ENCODE measurements at regions not wholly inside any gene's neighbourhood (a gene's known extent, or its start where the extent isn't known, plus 50 kb on each side); places are given as distances from the start of the nearest gene placed in this dataset.

GRCh38 chr2:199596549-199596948 is 138.8 kb upstream of the SATB2 start:
- Histone ChIP-seq H3K27ac (no peak overlapping the region), H3K36me3 (no peaks in the 10 kb centered on the region), H3K9me3 (no peaks in the 10 kb centered on the region), H3K27me3 (no peaks in the 10 kb centered on the region), H3K4me3 (no peak overlapping the region), H3K4me1 (no peaks in the 10 kb centered on the region)
- DNase-seq (no peak), ATAC-seq (peak; percentile 83 to 84 (median 84))
- TF ChIP-seq, protein P1, sequence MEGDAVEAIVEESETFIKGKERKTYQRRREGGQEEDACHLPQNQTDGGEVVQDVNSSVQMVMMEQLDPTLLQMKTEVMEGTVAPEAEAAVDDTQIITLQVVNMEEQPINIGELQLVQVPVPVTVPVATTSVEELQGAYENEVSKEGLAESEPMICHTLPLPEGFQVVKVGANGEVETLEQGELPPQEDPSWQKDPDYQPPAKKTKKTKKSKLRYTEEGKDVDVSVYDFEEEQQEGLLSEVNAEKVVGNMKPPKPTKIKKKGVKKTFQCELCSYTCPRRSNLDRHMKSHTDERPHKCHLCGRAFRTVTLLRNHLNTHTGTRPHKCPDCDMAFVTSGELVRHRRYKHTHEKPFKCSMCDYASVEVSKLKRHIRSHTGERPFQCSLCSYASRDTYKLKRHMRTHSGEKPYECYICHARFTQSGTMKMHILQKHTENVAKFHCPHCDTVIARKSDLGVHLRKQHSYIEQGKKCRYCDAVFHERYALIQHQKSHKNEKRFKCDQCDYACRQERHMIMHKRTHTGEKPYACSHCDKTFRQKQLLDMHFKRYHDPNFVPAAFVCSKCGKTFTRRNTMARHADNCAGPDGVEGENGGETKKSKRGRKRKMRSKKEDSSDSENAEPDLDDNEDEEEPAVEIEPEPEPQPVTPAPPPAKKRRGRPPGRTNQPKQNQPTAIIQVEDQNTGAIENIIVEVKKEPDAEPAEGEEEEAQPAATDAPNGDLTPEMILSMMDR (IDR thresholded peaks at IDR 0.05): peak; percentile 45 to 77 (median 69)
- no peak for TF ChIP-seq POLR2A (IDR thresholded peaks at IDR 0.05)
- intact Hi-C loops (cut with DNase I): loop anchor here in 1 of 2 donors (10.0 kb wide), 1 partner anchor 122 kb away; no protein-coding TSS in a partner anchor
- 74% methylated on average over 1 of the region's 1 CpG for WGBS (ENCODE audit: insufficient coverage, low coverage, low lambda C conversion rate, missing lambda C conversion rate)

DNA sequence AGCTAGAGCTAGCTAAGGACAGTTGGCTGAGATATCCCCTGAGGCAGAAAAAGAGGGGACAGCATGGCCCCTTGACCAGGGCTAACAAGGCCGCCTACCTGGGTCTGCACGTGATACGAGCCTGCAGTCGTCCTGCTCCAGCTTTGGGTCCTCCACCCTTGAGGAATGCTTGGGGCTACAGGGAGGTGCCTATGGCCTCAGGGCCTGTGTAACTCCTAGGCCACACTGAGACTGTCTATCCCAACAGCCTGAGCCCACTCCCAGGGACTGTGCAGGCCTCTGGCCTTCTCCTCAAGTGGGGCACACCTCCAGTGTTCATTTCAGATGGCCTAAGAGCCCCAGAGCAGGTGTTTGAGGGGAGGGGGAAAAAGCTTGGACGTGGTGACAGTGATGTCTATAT is 136.7 kb upstream of the SATB2 start:
- no CpG with 5 or more reads among the region's 5 CpGs for WGBS (ENCODE audit: insufficient coverage, low coverage, low lambda C conversion rate, missing lambda C conversion rate)
- H3K36me3 ChIP-seq: no peaks in the 10 kb centered on the region
- no peak overlapping the region for H3K4me3 ChIP-seq
- no peaks in the 10 kb centered on the region for H3K9me3 ChIP-seq
- no peak overlapping the region for H3K27ac ChIP-seq
- ATAC-seq: peak in 2 of 4 donors; percentile 9 to 31
- H3K27me3 ChIP-seq: no peaks in the 10 kb centered on the region
- TF ChIP-seq POLR2A (IDR thresholded peaks at IDR 0.05): no peak
- TF ChIP-seq, protein P1 (IDR thresholded peaks at IDR 0.05): no peak
- H3K4me1 ChIP-seq: no peaks in the 10 kb centered on the region
- no peak for DNase-seq
- intact Hi-C loops (cut with DNase I): loop anchor here in 1 of 2 donors (10.0 kb wide), 1 partner anchor 120 kb away; no protein-coding TSS in a partner anchor

- DNase-seq: no peak
- no peak for ATAC-seq
Measured at GRCh38 chr2:199591826-199592225, 134.1 kb upstream of the SATB2 start.

GRCh38 chr2:199590321-199591203 is 132.8 kb upstream of the SATB2 start:
- ATAC-seq (no peak), DNase-seq (no peak)
- no peaks in the 10 kb centered on the region for H3K9me3 ChIP-seq
- no peaks in the 10 kb centered on the region for H3K36me3 ChIP-seq
- no peak for TF ChIP-seq POLR2A (IDR thresholded peaks at IDR 0.05)
- H3K4me3 ChIP-seq: no peak overlapping the region
- WGBS (ENCODE audit: insufficient coverage, low coverage, low lambda C conversion rate, missing lambda C conversion rate): 36% methylated on average over 5 of the region's 5 CpGs
- no peaks in the 10 kb centered on the region for H3K4me1 ChIP-seq
- intact Hi-C loops (cut with DNase I): loop anchor here in 1 of 2 donors (10.0 kb wide), 1 partner anchor 116 kb away; no protein-coding TSS in a partner anchor
- H3K27ac ChIP-seq: no peak overlapping the region
- H3K27me3 ChIP-seq: no peaks in the 10 kb centered on the region

More at GRCh38 chr2:199591826-199592225, 134.1 kb upstream of the SATB2 start:
- Histone ChIP-seq H3K4me3 (no peak overlapping the region), H3K27me3 (no peaks in the 10 kb centered on the region), H3K9me3 (no peaks in the 10 kb centered on the region), H3K36me3 (no peaks in the 10 kb centered on the region), H3K4me1 (no peaks in the 10 kb centered on the region), H3K27ac (no peak overlapping the region)
- 50% methylated on average over 4 of the region's 4 CpGs for WGBS (ENCODE audit: insufficient coverage, low coverage, low lambda C conversion rate, missing lambda C conversion rate)
- no peak for TF ChIP-seq POLR2A (IDR thresholded peaks at IDR 0.05)
- TF ChIP-seq, protein P1 (IDR thresholded peaks at IDR 0.05): no peak
- intact Hi-C loops (cut with DNase I): loop anchor here in 1 of 2 donors (10.0 kb wide), 1 partner anchor 117 kb away; no protein-coding TSS in a partner anchor

GRCh38 chr2:199589306-199589705 is 131.6 kb upstream of the SATB2 start:
- TF ChIP-seq POLR2A (IDR thresholded peaks at IDR 0.05): no peak
- TF ChIP-seq, protein P1 (IDR thresholded peaks at IDR 0.05): no peak
- H3K4me1 ChIP-seq: no peaks in the 10 kb centered on the region
- ATAC-seq (no peak), DNase-seq (no peak)
- no peaks in the 10 kb centered on the region for H3K36me3 ChIP-seq
- intact Hi-C loops (cut with DNase I): no loop called here
- H3K27ac ChIP-seq: no peak overlapping the region
- 67% methylated on average over 9 of the region's 11 CpGs for WGBS (ENCODE audit: insufficient coverage, low coverage, low lambda C conversion rate, missing lambda C conversion rate)
- H3K9me3 ChIP-seq: no peaks in the 10 kb centered on the region
- H3K4me3 ChIP-seq: no peak overlapping the region
- no peaks in the 10 kb centered on the region for H3K27me3 ChIP-seq

Measured in right lobe of liver (tissue), 6 donors.